ENCODE measurements at regions not wholly inside any gene's neighbourhood (a gene's known extent, or its start where the extent isn't known, plus 50 kb on each side); places are given as distances from the start of the nearest gene placed in this dataset.

- H3K4me1 ChIP-seq (ENCODE audit: insufficient read depth, low read length), result no peaks in the 10 kb centered on the region
- no peak overlapping the region for H3K4me3 ChIP-seq (ENCODE audit: low read length)
- H3K36me3 ChIP-seq (ENCODE audit: insufficient read depth, low read length), result no peaks in the 10 kb centered on the region
- no peak overlapping the region for H2AFZ ChIP-seq (ENCODE audit: low read depth, low read length)
- H3K9me3 ChIP-seq (ENCODE audit: low read length), result no peaks in the 10 kb centered on the region
- peaks cover 3% of the 10 kb centered on the region for H3K27me3 ChIP-seq (ENCODE audit: insufficient read depth, low read length)
Measured at GRCh38 chr15:85872125-85872524, 77.4 kb upstream of the KLHL25 start.

- Histone ChIP-seq H3K36me3 (ENCODE audit: insufficient read depth, low read length) (no peaks in the 10 kb centered on the region), H3K4me1 (ENCODE audit: insufficient read depth, low read length) (no peaks in the 10 kb centered on the region), H3K4me3 (ENCODE audit: low read length) (no peak overlapping the region), H3K9me3 (ENCODE audit: low read length) (no peaks in the 10 kb centered on the region), H3K27me3 (ENCODE audit: insufficient read depth, low read length) (peaks cover 3% of the 10 kb centered on the region), H2AFZ (ENCODE audit: low read depth, low read length) (no peak overlapping the region)
Measured at GRCh38 chr15:85874236-85874635, 79.5 kb upstream of the KLHL25 start.

GRCh38 chr15:85875756-85876155 is 81.0 kb upstream of the KLHL25 start:
- Histone ChIP-seq H3K36me3 (ENCODE audit: insufficient read depth, low read length) (no peaks in the 10 kb centered on the region), H2AFZ (ENCODE audit: low read depth, low read length) (no peak overlapping the region), H3K27me3 (ENCODE audit: insufficient read depth, low read length) (peaks cover 2% of the 10 kb centered on the region), H3K9me3 (ENCODE audit: low read length) (no peaks in the 10 kb centered on the region), H3K4me1 (ENCODE audit: insufficient read depth, low read length) (no peaks in the 10 kb centered on the region), H3K4me3 (ENCODE audit: low read length) (no peak overlapping the region)

GRCh38 chr15:85878828-85879225 is 84.1 kb upstream of the KLHL25 start:
- H3K36me3 ChIP-seq (ENCODE audit: insufficient read depth, low read length), result no peaks in the 10 kb centered on the region
- H2AFZ ChIP-seq (ENCODE audit: low read depth, low read length), result no peak overlapping the region
- H3K4me3 ChIP-seq (ENCODE audit: low read length), result no peak overlapping the region
- H3K4me1 ChIP-seq (ENCODE audit: insufficient read depth, low read length), result no peaks in the 10 kb centered on the region
- H3K9me3 ChIP-seq (ENCODE audit: low read length), result no peaks in the 10 kb centered on the region
- no peaks in the 10 kb centered on the region for H3K27me3 ChIP-seq (ENCODE audit: insufficient read depth, low read length)

- Histone ChIP-seq H3K36me3 (ENCODE audit: insufficient read depth, low read length) (no peaks in the 10 kb centered on the region), H3K27me3 (ENCODE audit: insufficient read depth, low read length) (no peaks in the 10 kb centered on the region), H3K9me3 (ENCODE audit: low read length) (no peaks in the 10 kb centered on the region), H3K4me1 (ENCODE audit: insufficient read depth, low read length) (no peaks in the 10 kb centered on the region), H3K4me3 (ENCODE audit: low read length) (no peak overlapping the region), H2AFZ (ENCODE audit: low read depth, low read length) (no peak overlapping the region)
Measured at GRCh38 chr15:85879334-85880163, 84.8 kb upstream of the KLHL25 start.

- Histone ChIP-seq H3K4me1 (ENCODE audit: insufficient read depth, low read length) (no peaks in the 10 kb centered on the region), H3K36me3 (ENCODE audit: insufficient read depth, low read length) (no peaks in the 10 kb centered on the region), H3K4me3 (ENCODE audit: low read length) (no peak overlapping the region), H3K27me3 (ENCODE audit: insufficient read depth, low read length) (no peaks in the 10 kb centered on the region), H2AFZ (ENCODE audit: low read depth, low read length) (no peak overlapping the region), H3K9me3 (ENCODE audit: low read length) (no peaks in the 10 kb centered on the region)
Measured at GRCh38 chr15:85880501-85881190, 85.9 kb upstream of the KLHL25 start.

DNA sequence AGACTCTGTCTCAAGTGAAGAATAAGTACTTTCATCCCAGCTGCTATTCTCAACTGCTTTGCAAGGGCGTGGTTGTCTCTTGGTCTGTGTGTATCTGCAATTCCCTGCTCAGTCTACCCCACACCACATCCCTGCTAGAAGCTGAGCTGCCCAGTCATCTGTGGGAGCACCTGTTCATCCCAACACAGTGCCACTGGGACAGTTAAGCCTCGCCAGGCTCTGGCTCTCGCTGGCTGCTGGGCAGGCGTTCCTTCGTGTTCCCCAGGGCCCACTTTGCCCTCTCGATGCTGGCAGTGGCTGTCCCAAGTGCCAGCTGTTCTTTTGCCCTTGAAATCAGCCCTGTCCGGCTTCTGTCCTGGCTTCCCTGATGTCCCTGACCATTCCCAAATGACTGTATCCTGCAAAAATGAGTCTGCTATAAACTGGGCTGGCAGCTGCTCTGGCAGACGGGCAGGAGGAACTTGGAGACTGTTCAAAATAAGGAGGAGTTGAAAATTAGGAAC is 91.6 kb upstream of the KLHL25 start:
- no peak overlapping the region for H3K4me3 ChIP-seq (ENCODE audit: low read length)
- H3K4me1 ChIP-seq (ENCODE audit: insufficient read depth, low read length), result no peaks in the 10 kb centered on the region
- H3K27me3 ChIP-seq (ENCODE audit: insufficient read depth, low read length), result peaks cover 10% of the 10 kb centered on the region
- H3K9me3 ChIP-seq (ENCODE audit: low read length), result no peaks in the 10 kb centered on the region
- H3K36me3 ChIP-seq (ENCODE audit: insufficient read depth, low read length), result no peaks in the 10 kb centered on the region
- no peak overlapping the region for H2AFZ ChIP-seq (ENCODE audit: low read depth, low read length)

DNA sequence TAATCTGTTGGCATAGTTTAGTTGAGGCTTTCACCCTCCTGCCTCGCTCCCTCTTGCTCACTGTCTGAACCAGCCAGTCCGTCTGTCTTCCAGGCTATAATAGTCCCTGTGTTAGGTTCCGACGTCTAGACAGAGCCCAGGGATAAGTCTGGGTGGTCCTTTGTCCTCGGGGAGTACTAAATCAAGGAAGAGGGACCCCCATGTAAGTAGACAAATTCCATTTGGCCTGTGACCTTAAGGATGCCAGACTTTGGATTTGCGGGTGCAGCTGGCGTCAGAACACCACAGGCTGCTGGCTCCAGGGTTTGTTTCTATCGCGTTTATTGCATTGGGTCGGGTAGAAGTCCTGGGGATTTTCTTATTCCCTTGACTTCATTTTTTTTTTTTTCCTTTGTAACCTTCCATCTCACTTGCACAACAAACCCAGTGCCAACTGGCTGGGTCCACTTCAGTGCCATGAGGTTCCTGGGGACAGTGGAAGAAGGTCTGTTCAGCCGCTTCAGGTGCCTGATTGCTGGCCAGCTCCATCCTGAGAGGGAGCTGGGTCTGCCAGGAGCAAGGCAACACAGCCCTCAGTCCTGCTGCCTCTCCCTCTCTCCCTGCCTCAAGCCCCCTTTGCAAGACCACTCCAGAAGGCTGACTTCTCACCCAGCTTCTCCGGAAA is 95.4 kb upstream of the KLHL25 start:
- Histone ChIP-seq H3K4me3 (ENCODE audit: low read length) (no peak overlapping the region), H3K36me3 (ENCODE audit: insufficient read depth, low read length) (no peaks in the 10 kb centered on the region), H3K9me3 (ENCODE audit: low read length) (no peaks in the 10 kb centered on the region), H2AFZ (ENCODE audit: low read depth, low read length) (no peak overlapping the region), H3K27me3 (ENCODE audit: insufficient read depth, low read length) (peaks cover 10% of the 10 kb centered on the region), H3K4me1 (ENCODE audit: insufficient read depth, low read length) (no peaks in the 10 kb centered on the region)

DNA sequence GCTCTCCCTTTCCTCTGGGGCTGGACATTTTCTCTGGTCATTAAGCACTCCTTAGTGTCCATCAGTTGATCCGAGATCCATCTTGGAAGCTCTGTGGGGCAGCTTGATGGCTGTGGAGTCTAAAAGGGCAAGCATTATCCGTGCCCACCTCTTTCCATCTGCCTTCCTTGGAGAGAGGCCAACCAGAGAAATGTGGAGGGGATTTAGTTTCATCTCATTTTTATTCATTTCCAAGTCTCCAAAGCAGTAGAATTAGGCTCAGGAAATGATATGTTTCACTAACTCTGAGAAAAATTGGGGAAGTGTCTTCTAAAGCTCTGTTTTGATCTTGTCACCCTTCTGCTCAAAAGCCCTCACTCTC is 95.9 kb upstream of the KLHL25 start:
- Histone ChIP-seq H3K36me3 (ENCODE audit: insufficient read depth, low read length) (no peaks in the 10 kb centered on the region), H3K4me1 (ENCODE audit: insufficient read depth, low read length) (no peaks in the 10 kb centered on the region), H2AFZ (ENCODE audit: low read depth, low read length) (no peak overlapping the region), H3K9me3 (ENCODE audit: low read length) (no peaks in the 10 kb centered on the region), H3K27me3 (ENCODE audit: insufficient read depth, low read length) (peaks cover 10% of the 10 kb centered on the region), H3K4me3 (ENCODE audit: low read length) (no peak overlapping the region)

DNA sequence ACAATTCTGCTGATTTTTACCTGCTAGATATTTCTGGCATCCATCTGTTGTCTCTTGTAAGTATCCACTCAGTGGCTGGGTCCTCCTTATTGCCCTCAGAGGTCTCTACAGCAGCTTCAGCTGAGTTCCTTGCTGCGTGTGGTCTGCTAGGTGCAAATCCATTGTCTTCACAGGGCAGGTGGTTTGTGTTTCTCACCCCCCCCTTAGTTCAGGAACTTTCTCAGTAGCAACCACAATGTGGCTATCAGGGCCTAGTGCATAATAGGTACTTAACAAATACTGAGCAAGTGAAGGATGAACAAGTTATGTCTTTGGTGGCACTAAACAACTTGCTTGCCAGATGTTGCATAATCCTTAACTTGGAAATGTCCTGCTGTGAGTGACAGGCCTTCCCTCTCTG is 96.7 kb upstream of the KLHL25 start:
- no peak overlapping the region for H2AFZ ChIP-seq (ENCODE audit: low read depth, low read length)
- H3K4me3 ChIP-seq (ENCODE audit: low read length), result no peak overlapping the region
- no peaks in the 10 kb centered on the region for H3K36me3 ChIP-seq (ENCODE audit: insufficient read depth, low read length)
- no peaks in the 10 kb centered on the region for H3K9me3 ChIP-seq (ENCODE audit: low read length)
- no peaks in the 10 kb centered on the region for H3K4me1 ChIP-seq (ENCODE audit: insufficient read depth, low read length)
- peaks cover 10% of the 10 kb centered on the region for H3K27me3 ChIP-seq (ENCODE audit: insufficient read depth, low read length)

DNA sequence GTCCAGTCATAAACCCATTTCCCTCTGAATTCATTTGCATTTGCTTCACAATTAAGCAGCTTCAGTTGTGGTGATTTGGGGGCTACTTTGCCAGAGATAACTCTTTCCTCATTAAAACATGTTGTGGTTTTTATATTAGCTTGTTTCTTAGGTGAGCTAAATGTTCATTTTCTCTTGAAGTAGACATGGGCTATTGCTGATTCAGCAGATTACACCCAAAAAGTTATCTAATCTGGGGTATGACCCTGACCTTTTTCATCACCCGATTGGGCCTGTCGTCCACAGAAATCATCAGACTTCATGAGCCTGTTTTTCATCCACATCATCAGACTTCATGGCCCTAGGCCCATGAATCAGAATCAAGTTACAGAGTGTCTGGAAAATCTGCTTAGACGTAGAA is 97.5 kb upstream of the KLHL25 start:
- Histone ChIP-seq H3K27me3 (ENCODE audit: insufficient read depth, low read length) (peaks cover 10% of the 10 kb centered on the region), H3K36me3 (ENCODE audit: insufficient read depth, low read length) (no peaks in the 10 kb centered on the region), H3K4me1 (ENCODE audit: insufficient read depth, low read length) (no peaks in the 10 kb centered on the region), H2AFZ (ENCODE audit: low read depth, low read length) (no peak overlapping the region), H3K9me3 (ENCODE audit: low read length) (no peaks in the 10 kb centered on the region), H3K4me3 (ENCODE audit: low read length) (no peak overlapping the region)

GRCh38 chr15:85897207-85897894 is 102.6 kb upstream of the KLHL25 start:
- H2AFZ ChIP-seq (ENCODE audit: low read depth, low read length), result no peak overlapping the region
- H3K4me3 ChIP-seq (ENCODE audit: low read length), result no peak overlapping the region
- H3K9me3 ChIP-seq (ENCODE audit: low read length), result no peaks in the 10 kb centered on the region
- no peaks in the 10 kb centered on the region for H3K36me3 ChIP-seq (ENCODE audit: insufficient read depth, low read length)
- H3K4me1 ChIP-seq (ENCODE audit: insufficient read depth, low read length), result no peaks in the 10 kb centered on the region
- peaks cover 4% of the 10 kb centered on the region for H3K27me3 ChIP-seq (ENCODE audit: insufficient read depth, low read length)
